ENCODE measurements at regions not wholly inside any gene's neighbourhood (a gene's known extent, or its start where the extent isn't known, plus 50 kb on each side); places are given as distances from the start of the nearest gene placed in this dataset.
A peak's percentile ranks its signal among the peaks of the same experiment; 100 is the strongest.

GRCh38 chr11:134502153-134502550 is 90.1 kb upstream of the B3GAT1 start:
- TF ChIP-seq EZH2 (IDR thresholded peaks at IDR 0.05) (no peak), EZH2phosphoT487 (IDR thresholded peaks at IDR 0.05) (no peak), CTCF (IDR thresholded peaks at IDR 0.05) (no peak)
- H3K27ac Mint-ChIP-seq = peak overlapping the region; percentile 72
- no peak overlapping the region for H2AFZ ChIP-seq (replicated peaks)
- DNase-seq (ENCODE audit: low spot score) = no peak
- no peak overlapping the region for H3K27ac ChIP-seq
- H3K4me1 ChIP-seq = peaks cover 22% of the 10 kb centered on the region
- H3K27me3 Mint-ChIP-seq (ENCODE audit: insufficient read depth, low read depth) = peaks cover 8% of the 10 kb centered on the region
- no peaks in the 10 kb centered on the region for H3K36me3 Mint-ChIP-seq
- no peaks in the 10 kb centered on the region for H3K9me3 ChIP-seq (ENCODE audit: low read depth)
- H3K4me3 Mint-ChIP-seq = no peak overlapping the region
- no peaks in the 10 kb centered on the region for H3K9me3 Mint-ChIP-seq
- no peaks in the 10 kb centered on the region for H3K27me3 ChIP-seq
- H3K4me1 Mint-ChIP-seq = peaks cover 28% of the 10 kb centered on the region
- no peak overlapping the region for H3K9ac ChIP-seq
- H3F3A ChIP-seq (ENCODE audit: low read depth) = no peaks in the 10 kb centered on the region
- no peaks in the 10 kb centered on the region for H3K79me2 ChIP-seq (ENCODE audit: low read depth)
- no peak overlapping the region for H3K4me3 ChIP-seq
- H4K20me1 ChIP-seq (ENCODE audit: low read depth) = no peaks in the 10 kb centered on the region
- no peaks in the 10 kb centered on the region for H3K36me3 ChIP-seq
- no peak overlapping the region for H3K4me2 ChIP-seq

GRCh38 chr11:134501406-134502152 is 89.5 kb upstream of the B3GAT1 start:
- Mint-ChIP-seq H3K4me3 (no peak overlapping the region), H3K27me3 (ENCODE audit: insufficient read depth, low read depth) (peaks cover 8% of the 10 kb centered on the region), H3K9me3 (peaks cover 2% of the 10 kb centered on the region), H3K4me1 (peaks cover 28% of the 10 kb centered on the region), H3K27ac (no peak overlapping the region), H3K36me3 (no peaks in the 10 kb centered on the region)
- Histone ChIP-seq H3F3A (ENCODE audit: low read depth) (no peaks in the 10 kb centered on the region), H4K20me1 (ENCODE audit: low read depth) (no peaks in the 10 kb centered on the region), H2AFZ (replicated peaks) (no peak overlapping the region), H3K79me2 (ENCODE audit: low read depth) (no peaks in the 10 kb centered on the region), H3K4me2 (no peak overlapping the region), H3K27me3 (no peaks in the 10 kb centered on the region), H3K27ac (no peak overlapping the region), H3K4me3 (no peak overlapping the region), H3K9me3 (ENCODE audit: low read depth) (no peaks in the 10 kb centered on the region), H3K9ac (no peak overlapping the region), H3K4me1 (peaks cover 22% of the 10 kb centered on the region), H3K36me3 (no peaks in the 10 kb centered on the region)
- no peak for DNase-seq (ENCODE audit: low spot score)
- TF ChIP-seq CTCF (IDR thresholded peaks at IDR 0.05) (no peak), EZH2 (IDR thresholded peaks at IDR 0.05) (no peak), EZH2phosphoT487 (IDR thresholded peaks at IDR 0.05) (no peak)

GRCh38 chr11:134500621-134501020 is 88.6 kb upstream of the B3GAT1 start:
- Mint-ChIP-seq H3K36me3 (no peaks in the 10 kb centered on the region), H3K27ac (no peak overlapping the region), H3K27me3 (ENCODE audit: insufficient read depth, low read depth) (peaks cover 8% of the 10 kb centered on the region), H3K4me3 (no peak overlapping the region), H3K9me3 (peaks cover 2% of the 10 kb centered on the region), H3K4me1 (peaks cover 28% of the 10 kb centered on the region)
- H3K4me1 ChIP-seq = peaks cover 22% of the 10 kb centered on the region
- H2AFZ ChIP-seq (replicated peaks) = no peak overlapping the region
- no peak overlapping the region for H3K9ac ChIP-seq
- H3K36me3 ChIP-seq = no peaks in the 10 kb centered on the region
- no peaks in the 10 kb centered on the region for H3K79me2 ChIP-seq (ENCODE audit: low read depth)
- TF ChIP-seq EZH2 (IDR thresholded peaks at IDR 0.05) = no peak
- TF ChIP-seq EZH2phosphoT487 (IDR thresholded peaks at IDR 0.05) = no peak
- no peak for TF ChIP-seq CTCF (IDR thresholded peaks at IDR 0.05)
- H3K4me2 ChIP-seq = no peak overlapping the region
- no peak overlapping the region for H3K4me3 ChIP-seq
- H3F3A ChIP-seq (ENCODE audit: low read depth) = no peaks in the 10 kb centered on the region
- no peak overlapping the region for H3K27ac ChIP-seq
- DNase-seq (ENCODE audit: low spot score) = no peak
- H3K27me3 ChIP-seq = no peaks in the 10 kb centered on the region
- H3K9me3 ChIP-seq (ENCODE audit: low read depth) = no peaks in the 10 kb centered on the region
- H4K20me1 ChIP-seq (ENCODE audit: low read depth) = no peaks in the 10 kb centered on the region
